ENCODE measurements at regions not wholly inside any gene's neighbourhood (a gene's known extent, or its start where the extent isn't known, plus 50 kb on each side); places are given as distances from the start of the nearest gene placed in this dataset.

DNA sequence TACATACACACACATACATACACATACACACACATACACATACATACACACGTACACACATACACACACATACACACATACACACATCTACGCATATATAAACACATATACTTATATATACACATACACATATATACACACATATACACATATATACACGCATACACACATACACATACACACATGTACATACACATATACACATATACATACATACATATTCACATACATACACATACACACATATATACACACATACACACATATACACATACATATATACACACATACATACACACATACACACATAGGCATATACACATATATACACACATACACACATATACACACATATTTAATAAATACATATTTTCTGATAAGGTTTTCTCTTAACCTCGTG is 324.0 kb downstream of the RPS6KC1 start:
- no peak for DNase-seq (ENCODE audit: low spot score)
- no peak for TF ChIP-seq CTCF (IDR thresholded peaks at IDR 0.05; ENCODE audit: extremely low read depth, missing control alignments)

- no peak for TF ChIP-seq CTCF (IDR thresholded peaks at IDR 0.05; ENCODE audit: extremely low read depth, missing control alignments)
- no peak for DNase-seq (ENCODE audit: low spot score)
Measured at GRCh38 chr1:213376862-213377372, 325.9 kb downstream of the RPS6KC1 start.

DNA sequence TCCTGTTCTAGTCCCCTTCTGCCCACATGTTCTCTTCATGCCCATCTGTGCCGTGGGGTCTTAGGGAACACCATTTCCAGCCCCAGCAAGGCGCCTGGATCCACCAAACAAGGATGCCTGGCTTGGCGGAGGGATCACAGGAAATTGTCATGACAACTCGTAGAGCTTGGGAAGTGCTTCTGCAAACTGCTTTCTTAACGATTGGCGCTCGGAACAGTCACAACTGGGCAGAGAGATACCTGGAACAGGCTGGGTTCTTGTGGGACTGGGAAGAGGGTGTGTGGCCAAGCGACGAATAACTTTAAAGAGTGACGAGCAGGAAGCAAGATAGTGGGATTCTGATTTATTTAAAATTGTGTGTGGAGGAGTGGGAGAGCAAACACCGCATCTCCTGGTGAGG is 329.8 kb downstream of the RPS6KC1 start:
- DNase-seq (ENCODE audit: low spot score), result no peak

GRCh38 chr1:213381572-213382084 is 330.6 kb downstream of the RPS6KC1 start:
- DNase-seq (ENCODE audit: low spot score), result no peak

More for the DNA sequence above, 329.8 kb downstream of the RPS6KC1 start:
- no peak for TF ChIP-seq CTCF (IDR thresholded peaks at IDR 0.05; ENCODE audit: extremely low read depth, missing control alignments)

GRCh38 chr1:213383465-213383864 is 332.4 kb downstream of the RPS6KC1 start:
- no peak for DNase-seq (ENCODE audit: low spot score)
- TF ChIP-seq CTCF (IDR thresholded peaks at IDR 0.05; ENCODE audit: extremely low read depth, missing control alignments), result no peak

More at GRCh38 chr1:213381572-213382084, 330.6 kb downstream of the RPS6KC1 start:
- no peak for TF ChIP-seq CTCF (IDR thresholded peaks at IDR 0.05; ENCODE audit: extremely low read depth, missing control alignments)

GRCh38 chr1:213385201-213385600 is 334.2 kb downstream of the RPS6KC1 start:
- TF ChIP-seq CTCF (IDR thresholded peaks at IDR 0.05; ENCODE audit: extremely low read depth, missing control alignments), result no peak
- DNase-seq (ENCODE audit: low spot score), result no peak

- no peak for DNase-seq (ENCODE audit: low spot score)
- no peak for TF ChIP-seq CTCF (IDR thresholded peaks at IDR 0.05; ENCODE audit: extremely low read depth, missing control alignments)
Measured at GRCh38 chr1:213385806-213386324, 334.8 kb downstream of the RPS6KC1 start.
